Endothelial cell (in vitro differentiated cells): ENCODE measurements at regions not wholly inside any gene's neighbourhood (a gene's known extent, or its start where the extent isn't known, plus 50 kb on each side); places are given as distances from the start of the nearest gene placed in this dataset.
"Not testable (repeated sequence)": the region's sequence is repeated elsewhere in the genome, so short reads cannot be mapped to it uniquely, and the experiment has no call there.

Experiments used
- DNase-seq: peaks from one replicate; pipeline ENCODE4 v3.0.0; 2021; ENCODE audit warnings: low spot score
- H3K27ac Mint-ChIP-seq: one replicate; pipeline ENCODE4 v1.8.0; 2021; ENCODE audit warnings: mixed read lengths, inconsistent platforms; ENCODE audit not compliant: unreplicated experiment
- H3K27me3 Mint-ChIP-seq: one replicate; pipeline ENCODE4 v1.8.0; 2021; ENCODE audit warnings: mild to moderate bottlenecking, moderate library complexity, mixed read lengths, inconsistent platforms; ENCODE audit not compliant: unreplicated experiment
- H3K36me3 Mint-ChIP-seq: one replicate; pipeline ENCODE4 v1.8.0; 2021; ENCODE audit warnings: mild to moderate bottlenecking, low read depth, mixed read lengths, inconsistent platforms; ENCODE audit not compliant: unreplicated experiment
- H3K4me1 Mint-ChIP-seq: one replicate; pipeline ENCODE4 v1.8.0; 2021; ENCODE audit warnings: mild to moderate bottlenecking, mixed read lengths, inconsistent platforms; ENCODE audit not compliant: unreplicated experiment
- H3K4me3 Mint-ChIP-seq: one replicate; pipeline ENCODE4 v1.8.0; 2021; ENCODE audit warnings: mild to moderate bottlenecking, mixed read lengths, inconsistent platforms; ENCODE audit not compliant: unreplicated experiment
- H3K9me3 Mint-ChIP-seq: one replicate; pipeline ENCODE4 v1.8.0; 2021; ENCODE audit warnings: mixed read lengths, inconsistent platforms; ENCODE audit not compliant: unreplicated experiment
- CTCF ChIP-seq: fragments of 200-600 bp; sonication (generic); IDR thresholded peaks from one replicate; pipeline ENCODE4 v1.5.0; 2021; ENCODE audit warnings: antibody characterized with exemption; ENCODE audit not compliant: unreplicated experiment

- Mint-ChIP-seq H3K9me3 (peaks cover 12% of the 10 kb centered on the region), H3K4me1 (peaks cover 5% of the 10 kb centered on the region), H3K27me3 (peaks cover 3% of the 10 kb centered on the region), H3K27ac (no peak overlapping the region), H3K36me3 (peaks cover 18% of the 10 kb centered on the region), H3K4me3 (no peak overlapping the region)
- DNase-seq = no peak
- no peak for TF ChIP-seq CTCF
Observed at GRCh38 chr3:26087751-26088150, 297.9 kb downstream of the OXSM start.

DNA sequence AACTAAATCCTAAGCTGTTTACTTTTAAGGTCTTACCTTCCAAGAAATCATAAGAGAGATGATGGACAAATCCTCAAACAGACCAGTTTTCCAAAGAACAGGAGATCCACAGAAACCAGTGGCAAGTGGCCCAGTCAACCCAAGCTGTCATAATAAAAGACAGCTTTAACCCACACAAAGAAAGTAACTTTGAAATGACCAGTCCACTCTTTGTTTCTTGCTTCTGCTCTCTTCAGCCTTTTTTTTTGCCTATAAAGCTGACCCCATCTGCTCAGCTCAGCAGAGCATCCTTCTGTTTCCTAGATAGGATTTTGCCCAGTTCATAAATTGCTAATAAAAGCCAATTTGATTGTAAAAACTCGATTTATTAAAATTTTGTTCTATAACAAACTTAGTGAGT, 299.4 kb downstream of the OXSM start:
- no peak for DNase-seq
- H3K4me3 Mint-ChIP-seq = no peak overlapping the region
- H3K27me3 Mint-ChIP-seq = peaks cover 3% of the 10 kb centered on the region
- no peak for TF ChIP-seq CTCF
- peaks cover 12% of the 10 kb centered on the region for H3K9me3 Mint-ChIP-seq
- peaks cover 5% of the 10 kb centered on the region for H3K4me1 Mint-ChIP-seq
- H3K27ac Mint-ChIP-seq = no peak overlapping the region
- peaks cover 18% of the 10 kb centered on the region for H3K36me3 Mint-ChIP-seq

GRCh38 chr3:26090589-26090988, 300.7 kb downstream of the OXSM start:
- DNase-seq = no peak
- Mint-ChIP-seq H3K4me3 (no peak overlapping the region), H3K9me3 (peaks cover 18% of the 10 kb centered on the region), H3K27me3 (peaks cover 4% of the 10 kb centered on the region), H3K36me3 (peaks cover 24% of the 10 kb centered on the region), H3K4me1 (no peaks in the 10 kb centered on the region), H3K27ac (no peak overlapping the region)
- TF ChIP-seq CTCF = no peak

DNA sequence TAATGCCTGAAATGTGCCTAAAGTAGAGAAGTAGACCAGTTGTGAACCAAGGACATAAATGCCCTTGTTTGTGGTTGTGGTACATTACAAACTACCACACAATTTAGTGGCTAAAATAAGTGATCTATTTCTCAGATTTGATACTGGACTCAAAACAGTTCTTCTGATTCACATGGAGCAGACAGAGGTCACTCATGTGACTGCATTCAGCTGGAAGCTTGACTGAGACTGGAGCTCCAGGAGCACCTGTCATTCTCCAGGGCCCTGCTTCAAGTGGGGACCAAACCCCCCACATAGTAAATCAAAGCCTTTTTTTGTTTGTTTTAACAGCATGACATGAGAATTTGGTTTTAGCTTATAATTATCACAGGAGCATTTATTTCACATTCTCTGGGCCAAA, 301.2 kb downstream of the OXSM start:
- peaks cover 27% of the 10 kb centered on the region for H3K36me3 Mint-ChIP-seq
- H3K4me3 Mint-ChIP-seq = no peak overlapping the region
- no peaks in the 10 kb centered on the region for H3K4me1 Mint-ChIP-seq
- peaks cover 6% of the 10 kb centered on the region for H3K27me3 Mint-ChIP-seq
- no peak for TF ChIP-seq CTCF
- no peak overlapping the region for H3K27ac Mint-ChIP-seq
- no peak for DNase-seq
- H3K9me3 Mint-ChIP-seq = peaks cover 21% of the 10 kb centered on the region

- Mint-ChIP-seq H3K27ac (no peak overlapping the region), H3K27me3 (peaks cover 6% of the 10 kb centered on the region), H3K9me3 (peaks cover 23% of the 10 kb centered on the region), H3K4me1 (no peaks in the 10 kb centered on the region), H3K4me3 (no peak overlapping the region), H3K36me3 (peaks cover 27% of the 10 kb centered on the region)
- no peak for DNase-seq
- TF ChIP-seq CTCF = no peak
Observed at GRCh38 chr3:26091626-26092025, 301.7 kb downstream of the OXSM start.

- H3K4me1 Mint-ChIP-seq, H3K27me3 Mint-ChIP-seq, H3K4me3 Mint-ChIP-seq, H3K27ac Mint-ChIP-seq, DNase-seq: not testable (repeated sequence)
- peaks cover 19% of the 10 kb centered on the region for H3K9me3 Mint-ChIP-seq
- H3K36me3 Mint-ChIP-seq = peaks cover 16% of the 10 kb centered on the region
Observed at GRCh38 chr3:26097111-26097510, 307.2 kb downstream of the OXSM start.
